GM18873 (cell line): ENCODE measurements at regions not wholly inside any gene's neighbourhood (a gene's known extent, or its start where the extent isn't known, plus 50 kb on each side); places are given as distances from the start of the nearest gene placed in this dataset.

Experiments used
- ATAC-seq: cut with Tn5 transposase; IDR thresholded peaks from one replicate; pipeline ENCODE4 v1.9.1; 2021; ENCODE audit warnings: mild to moderate bottlenecking, moderate library complexity, moderate number of reproducible peaks; ENCODE audit not compliant: unreplicated experiment, low FRiP score

DNA sequence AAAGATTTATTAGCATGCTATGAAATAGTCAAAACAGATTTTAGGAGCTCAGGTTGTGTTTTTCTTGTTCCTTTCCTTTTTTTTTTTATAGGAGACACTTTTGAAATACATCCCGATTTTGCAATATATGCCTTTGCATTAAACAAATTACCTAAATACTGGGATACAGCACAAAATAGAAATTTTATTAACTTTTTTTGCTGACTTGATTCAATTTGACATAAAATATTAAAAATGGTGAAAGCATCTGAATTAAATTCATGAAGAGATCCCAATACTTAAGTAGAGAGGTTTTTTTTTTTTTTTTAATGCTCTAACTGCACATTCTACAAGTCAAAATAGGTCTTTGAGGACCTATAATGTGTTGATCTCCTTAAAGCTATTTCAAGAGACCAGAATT, 939.5 kb upstream of the CHAC2 start:
- no peak for ATAC-seq

DNA sequence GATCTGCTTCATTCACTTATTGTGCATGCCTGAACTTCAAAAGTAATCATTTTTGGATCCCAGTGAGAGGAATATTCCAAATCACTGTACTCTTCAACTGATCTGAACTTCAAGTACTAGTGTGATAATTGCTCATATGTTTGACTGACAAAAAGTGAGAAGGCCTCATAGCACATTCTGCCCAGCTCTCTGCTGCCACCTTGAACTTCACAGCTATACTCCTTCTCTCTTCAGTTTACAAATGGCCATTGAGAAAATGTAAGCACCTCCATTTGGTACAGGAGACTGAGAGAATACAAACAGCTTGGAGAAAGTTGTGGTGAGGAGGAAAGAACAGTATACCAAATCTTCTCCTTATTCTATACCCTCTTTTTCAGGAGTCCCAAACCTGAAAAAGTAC, 946.0 kb upstream of the CHAC2 start:
- no peak for ATAC-seq

DNA sequence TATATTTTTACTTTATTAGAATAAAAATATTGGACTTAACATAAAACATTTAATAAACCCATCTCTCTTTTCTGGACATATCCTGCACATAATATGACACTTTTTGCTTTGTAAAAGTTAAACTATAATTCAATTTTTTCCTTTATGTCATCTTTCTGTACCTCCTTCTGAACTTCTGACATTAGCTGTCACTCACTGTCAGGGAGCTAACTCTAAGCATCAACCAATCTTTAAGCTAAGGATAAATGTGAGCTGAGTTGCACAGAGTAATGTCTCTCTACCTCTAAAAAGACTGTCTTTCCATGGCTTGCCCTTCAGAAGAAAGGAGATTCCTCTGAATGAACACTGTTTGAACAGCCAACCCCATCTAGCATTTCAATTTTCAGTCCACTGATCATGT, 948.6 kb upstream of the CHAC2 start:
- no peak for ATAC-seq

DNA sequence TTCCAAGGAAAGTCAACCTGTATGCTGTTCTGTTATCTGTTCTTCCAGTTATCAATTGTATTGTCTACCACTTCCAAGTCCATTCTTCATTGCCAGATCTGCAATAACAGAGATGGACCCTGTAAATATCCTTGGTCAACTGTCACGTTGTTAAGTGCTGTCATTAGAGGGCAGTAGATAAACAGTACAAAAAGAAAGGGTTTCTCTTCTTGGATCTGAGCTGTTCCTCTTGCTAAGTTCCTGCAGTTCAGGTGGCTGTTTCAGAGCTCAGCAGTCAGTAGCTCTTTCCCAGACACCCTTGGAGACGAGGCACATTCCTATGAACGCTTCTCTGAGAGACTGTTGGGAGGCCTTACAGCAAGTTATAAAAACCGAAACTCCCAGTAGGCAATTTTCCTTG, 957.1 kb upstream of the CHAC2 start:
- no peak for ATAC-seq

DNA sequence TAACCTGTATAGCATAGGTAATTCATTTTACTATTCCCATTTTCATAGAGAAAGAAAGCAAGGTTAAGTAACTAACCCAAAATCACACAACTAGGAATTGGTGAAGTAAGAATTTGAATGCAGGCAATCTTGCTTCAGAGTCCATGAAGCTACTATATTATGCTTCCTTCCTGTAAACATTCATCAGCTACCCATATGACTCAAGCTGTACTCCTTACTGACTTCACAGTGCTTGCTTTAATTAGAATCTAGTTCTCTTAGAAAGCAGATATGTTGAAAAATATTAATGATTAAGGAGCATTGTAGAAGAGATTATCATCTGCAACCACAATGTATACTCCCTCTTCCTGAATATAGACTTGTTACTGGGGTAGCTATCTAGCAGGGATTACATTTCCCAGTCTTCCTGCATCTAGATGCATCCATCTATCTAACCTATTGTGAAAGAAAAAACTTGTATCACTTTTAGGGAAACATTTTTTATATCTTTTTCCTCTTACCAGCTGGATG, 961.6 kb upstream of the CHAC2 start:
- ATAC-seq: no peak

DNA sequence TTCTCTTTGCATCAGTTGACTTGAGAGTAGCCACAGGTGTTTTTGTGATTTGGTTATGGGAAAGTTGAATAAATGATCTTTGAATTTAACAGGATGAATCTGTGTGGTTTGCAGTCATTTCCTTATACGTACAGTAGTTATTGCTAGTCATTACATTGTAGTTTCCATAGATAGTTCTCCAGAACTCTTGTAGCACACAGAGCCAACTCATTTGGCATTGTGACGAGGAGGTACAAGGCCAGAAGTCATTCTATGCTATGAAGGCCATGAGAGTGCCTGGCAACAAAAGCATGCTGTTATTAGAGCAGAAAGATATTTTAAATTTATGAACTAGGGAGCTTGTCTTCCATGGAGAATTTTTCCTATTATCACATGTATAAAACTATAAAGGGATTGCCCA, 973.0 kb upstream of the CHAC2 start:
- no peak for ATAC-seq

DNA sequence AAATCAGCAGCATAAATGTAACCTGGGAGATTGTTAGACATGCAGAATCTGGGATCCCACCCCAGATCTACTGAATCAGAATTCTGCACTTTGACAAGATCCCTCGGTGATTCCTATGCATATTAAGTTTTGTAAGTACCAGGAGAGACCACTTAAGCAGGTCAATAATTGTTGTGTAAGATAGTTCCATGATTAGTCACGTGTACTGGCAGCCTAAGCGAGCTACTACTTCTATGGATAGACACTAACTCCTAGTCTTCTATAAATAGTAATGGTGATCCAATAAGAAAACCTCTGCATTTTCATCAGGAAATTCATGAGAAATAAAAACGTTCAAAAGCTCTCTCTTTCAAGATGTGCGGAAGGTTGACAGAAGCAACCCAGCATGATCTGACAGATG, 988.2 kb upstream of the CHAC2 start:
- ATAC-seq: no peak

DNA sequence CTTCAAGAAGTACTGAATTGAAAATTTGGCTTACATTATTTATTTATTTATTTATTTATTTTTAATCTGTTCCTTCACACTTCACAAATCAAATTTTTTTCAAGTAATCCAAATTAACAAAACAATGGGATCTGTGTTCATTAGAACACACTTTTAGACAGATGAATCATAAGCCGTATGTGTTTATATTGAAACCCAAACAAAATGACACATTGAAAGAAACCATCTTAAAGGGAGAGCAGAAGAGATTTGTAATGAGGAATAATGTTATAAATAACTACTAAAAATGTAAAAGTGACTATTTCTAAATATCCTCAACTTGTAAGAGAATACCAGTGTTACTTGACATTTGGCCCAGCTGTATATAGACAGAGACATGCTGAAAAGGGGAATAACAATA, 991.0 kb upstream of the CHAC2 start:
- no peak for ATAC-seq

DNA sequence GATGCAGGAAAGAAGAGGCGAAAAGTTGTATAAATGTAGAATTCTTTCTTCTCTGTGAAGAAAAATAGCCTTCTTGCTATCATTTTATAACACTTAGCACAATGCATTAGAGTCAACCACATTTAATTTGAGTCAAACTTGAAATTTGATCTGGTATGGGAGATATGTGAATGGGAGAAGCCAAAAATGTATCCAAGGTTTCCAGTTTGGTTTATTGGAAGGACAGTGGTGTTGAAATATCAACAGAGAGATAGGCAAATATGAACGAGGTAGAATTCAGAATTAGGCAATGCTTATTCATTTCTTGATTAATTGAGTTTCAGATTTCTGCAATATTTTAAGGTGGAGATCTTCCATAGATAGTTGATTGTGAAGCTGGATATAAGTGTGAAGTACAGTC, 991.9 kb upstream of the CHAC2 start:
- ATAC-seq: no peak

DNA sequence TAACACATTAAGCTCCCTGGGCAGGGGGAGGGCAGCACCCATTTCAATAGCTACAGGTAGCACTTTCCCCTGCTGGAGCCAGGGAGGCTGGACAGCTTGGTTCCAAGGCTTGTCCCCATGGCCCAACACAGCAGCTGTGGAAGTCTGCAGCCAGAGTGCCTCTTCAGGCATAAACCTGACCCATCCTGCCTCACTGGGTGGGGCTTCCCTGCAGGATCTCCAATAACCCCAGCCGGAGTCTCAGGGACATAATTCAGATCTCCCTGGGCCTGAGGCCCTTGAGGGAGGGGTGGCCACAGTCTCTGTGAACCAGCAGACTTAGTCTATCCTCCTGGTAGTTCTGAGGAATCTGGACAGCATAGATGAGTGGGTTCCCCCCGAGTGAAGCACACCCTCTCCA, 1001.9 kb upstream of the CHAC2 start:
- no peak for ATAC-seq

DNA sequence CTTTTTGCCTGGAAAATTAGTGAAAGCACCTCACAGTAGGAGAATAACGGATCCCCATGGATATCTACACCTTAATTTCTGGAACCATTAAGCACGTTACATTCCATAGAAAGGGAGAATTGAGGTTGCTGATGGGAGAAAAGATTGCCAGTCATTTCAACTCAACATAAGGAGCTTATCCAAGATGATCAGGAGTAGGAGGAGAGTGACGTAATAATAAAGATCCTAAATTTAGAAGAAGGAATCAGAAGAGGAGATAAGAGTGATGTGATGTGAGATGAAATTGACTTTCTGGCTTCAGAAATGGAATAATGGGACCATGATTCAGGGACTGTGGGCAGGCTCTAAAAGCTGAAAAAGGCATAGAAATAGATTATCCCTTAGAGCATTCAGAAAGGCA, 1017.8 kb upstream of the CHAC2 start:
- no peak for ATAC-seq

DNA sequence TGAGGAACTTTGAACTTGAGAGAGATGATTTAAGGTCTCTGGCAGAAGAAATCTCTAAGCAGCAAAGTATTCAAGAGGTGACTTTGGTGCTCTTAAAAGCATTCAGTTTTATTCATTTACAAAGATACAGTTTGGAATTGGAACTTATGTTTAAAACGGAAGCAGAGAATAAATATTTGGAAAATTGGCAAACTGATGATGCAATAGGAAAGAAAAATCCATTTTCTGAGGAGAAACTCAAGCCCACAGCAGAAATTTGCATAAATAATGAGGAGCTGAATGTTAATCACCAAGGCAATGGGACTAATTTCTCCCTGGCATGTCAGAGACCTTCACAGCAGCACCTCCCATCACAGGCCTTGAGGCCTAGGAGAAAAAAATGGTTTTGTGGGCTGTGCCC, 1022.5 kb upstream of the CHAC2 start:
- ATAC-seq: no peak

DNA sequence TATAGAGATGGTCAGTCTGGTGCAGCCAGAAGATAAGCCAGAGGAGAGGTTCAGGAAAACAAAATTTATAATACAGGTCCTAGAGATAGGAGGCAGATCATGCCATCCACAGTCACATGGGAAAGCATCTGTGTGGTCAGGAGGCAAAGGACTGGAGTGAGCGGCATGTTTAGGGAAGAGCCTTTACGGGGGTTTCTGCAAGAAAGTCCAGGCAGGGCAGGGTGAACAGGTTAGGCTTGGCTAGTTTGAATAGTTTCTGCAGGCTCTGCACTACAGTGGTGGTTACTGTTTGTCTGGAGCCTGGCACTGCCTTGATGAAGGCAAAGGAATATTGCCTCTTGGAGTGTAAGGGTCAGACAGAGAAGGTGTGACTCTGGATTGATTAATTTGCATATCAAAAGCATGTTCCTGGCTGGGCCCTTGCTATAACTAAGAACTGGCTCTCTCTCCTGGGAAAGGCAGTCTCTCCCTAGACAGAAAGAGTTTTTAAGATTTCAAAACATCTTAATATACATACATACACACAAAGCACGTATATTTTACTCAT, 1034.7 kb upstream of the CHAC2 start:
- ATAC-seq: no peak

DNA sequence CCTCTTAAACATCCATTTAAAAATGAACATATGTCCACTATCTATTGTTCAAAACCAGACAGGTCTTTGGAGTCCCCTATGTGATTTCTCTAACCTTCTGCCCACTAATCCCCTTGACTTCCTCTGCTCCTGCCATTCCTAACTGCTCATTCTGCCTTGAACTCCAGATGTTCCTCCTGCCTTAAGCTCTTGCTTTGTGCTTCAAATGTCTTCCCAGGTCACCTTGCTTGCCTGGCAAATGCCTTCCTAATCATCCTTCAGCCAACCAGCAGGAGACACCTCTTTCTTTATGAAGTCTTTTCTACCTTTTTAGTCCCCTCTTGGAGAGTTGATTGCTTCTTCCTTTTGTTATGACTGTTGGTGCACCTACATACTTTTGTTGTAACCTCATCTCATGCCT, 1043.0 kb upstream of the CHAC2 start:
- no peak for ATAC-seq

DNA sequence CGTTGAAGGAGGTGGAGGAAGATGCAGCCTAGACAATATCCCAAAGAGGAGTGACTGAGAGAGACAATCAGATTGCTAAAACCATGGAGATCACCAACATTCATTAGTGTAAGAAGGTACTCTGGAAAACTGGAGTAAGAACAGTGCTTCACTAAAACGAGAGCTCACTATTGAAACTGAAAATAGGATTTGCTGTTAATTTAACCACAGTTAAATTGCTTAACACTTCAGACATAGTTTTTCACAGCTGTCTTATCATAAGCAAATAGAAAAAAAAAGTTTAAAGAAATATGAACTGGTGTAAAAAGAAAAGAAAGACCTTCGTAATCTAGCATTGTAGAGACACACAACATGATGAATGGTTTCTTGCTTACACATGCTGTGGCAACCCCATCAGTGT, 1049.8 kb upstream of the CHAC2 start:
- ATAC-seq: no peak

DNA sequence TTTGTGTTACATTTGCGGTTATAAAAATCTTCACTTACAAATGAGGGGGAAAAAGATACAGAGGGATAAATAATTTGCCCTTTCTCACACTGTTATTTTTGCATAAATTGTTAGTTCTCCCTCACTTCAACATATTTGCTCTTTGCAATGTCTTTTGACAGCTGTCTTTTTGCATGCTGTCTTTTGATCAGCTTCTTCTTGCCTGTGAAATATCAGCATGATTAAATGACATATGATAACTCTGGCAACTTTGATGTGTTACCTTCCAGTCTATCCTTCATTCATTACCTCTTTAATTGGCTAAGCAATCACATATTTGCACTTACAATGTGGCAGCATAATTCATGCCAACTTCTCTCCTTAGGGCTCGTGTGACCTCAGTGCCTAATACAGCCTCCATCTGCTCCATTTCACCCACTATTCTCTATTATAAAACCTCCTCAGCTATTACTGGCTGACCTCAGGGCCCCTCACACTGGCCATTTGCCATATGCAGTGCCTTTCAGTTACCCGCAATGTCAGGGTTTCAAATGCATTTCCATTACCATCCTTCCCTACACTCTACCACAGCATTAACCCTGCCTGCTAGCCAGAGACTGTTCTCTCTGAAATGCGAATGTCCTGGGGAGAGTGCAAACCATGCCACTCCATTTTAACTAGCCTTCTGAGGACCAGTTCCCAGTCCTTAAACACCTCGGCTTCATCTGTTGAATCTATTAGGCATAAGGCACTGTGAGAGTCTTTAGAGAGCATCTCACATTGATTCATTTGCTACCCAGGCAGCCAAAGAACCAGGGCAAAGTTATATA, 1056.6 kb upstream of the CHAC2 start:
- ATAC-seq: no peak

DNA sequence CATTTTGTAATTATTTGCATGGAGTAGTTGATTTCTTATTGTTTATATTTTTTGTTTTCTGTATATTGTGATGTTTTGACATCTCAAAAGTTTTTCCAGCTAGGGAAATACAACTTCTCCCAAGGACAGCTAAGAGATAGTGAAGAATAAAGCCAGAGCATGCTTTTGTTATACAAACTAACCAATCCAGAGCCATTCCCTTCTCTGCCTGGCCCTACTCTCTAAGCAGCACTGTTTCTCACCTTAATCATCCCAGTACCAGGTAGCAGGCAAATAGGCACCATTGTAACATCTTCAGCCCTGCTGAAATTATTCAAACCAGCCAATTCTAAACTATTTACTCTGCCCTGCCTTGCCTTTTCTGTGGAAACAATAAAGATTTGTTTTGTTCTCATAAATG, 1063.4 kb upstream of the CHAC2 start:
- no peak for ATAC-seq

DNA sequence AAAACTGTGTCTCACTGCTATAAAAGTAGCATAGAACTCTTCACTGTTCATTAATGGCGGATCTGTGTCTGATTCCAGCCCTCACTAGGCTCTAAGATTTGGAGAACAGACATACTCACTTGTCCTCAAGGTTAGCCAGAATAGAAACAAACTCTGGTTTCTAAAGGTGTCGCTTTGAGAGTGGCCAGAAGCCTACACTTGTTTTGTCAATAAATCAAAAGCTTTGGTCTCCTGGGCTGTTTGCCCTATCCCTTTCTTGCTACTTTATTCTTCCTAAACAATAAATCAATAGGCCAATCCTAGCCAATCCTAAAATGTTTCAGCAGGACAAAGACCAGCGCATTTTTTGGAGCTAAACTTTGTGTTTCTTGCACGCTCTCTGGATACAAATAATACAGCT, 1064.6 kb upstream of the CHAC2 start:
- no peak for ATAC-seq

DNA sequence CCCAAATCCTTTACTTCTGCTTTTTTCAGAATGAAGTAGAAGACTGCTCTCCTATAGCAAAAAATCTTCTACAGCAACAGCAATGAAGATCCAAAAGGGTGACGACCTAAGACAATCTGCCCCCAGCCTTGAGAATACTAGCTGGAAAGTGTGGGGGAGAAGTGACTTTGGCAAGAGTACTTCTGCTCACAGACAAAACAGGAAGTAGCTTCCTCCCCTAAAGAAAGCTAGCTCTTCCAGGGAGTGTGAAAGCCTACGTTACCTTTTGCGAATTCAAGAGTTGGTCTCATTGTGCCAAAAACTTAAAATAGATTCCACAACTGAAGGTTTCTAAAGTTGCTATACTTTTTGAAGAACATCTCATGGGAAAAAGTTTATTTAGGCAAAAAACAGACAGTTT, 1069.2 kb upstream of the CHAC2 start:
- ATAC-seq: no peak

DNA sequence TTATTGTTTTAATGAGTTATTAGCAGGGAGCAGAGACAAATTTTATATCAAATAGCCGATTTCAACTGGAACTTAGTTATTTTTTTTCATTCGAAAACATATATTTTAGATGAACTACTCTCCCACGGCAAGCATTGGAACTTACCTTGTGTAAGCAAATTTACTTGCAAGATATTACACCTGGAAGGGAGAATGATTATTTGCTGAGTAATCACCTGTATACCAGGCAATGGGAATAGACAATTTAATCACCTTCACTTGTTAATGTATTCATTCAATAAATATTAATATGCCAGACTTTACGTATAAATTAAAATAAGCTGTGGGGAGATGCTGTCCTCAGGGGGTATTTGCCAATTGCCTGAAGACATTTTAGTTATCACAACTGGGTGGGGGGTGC, 1069.9 kb upstream of the CHAC2 start:
- ATAC-seq: no peak

DNA sequence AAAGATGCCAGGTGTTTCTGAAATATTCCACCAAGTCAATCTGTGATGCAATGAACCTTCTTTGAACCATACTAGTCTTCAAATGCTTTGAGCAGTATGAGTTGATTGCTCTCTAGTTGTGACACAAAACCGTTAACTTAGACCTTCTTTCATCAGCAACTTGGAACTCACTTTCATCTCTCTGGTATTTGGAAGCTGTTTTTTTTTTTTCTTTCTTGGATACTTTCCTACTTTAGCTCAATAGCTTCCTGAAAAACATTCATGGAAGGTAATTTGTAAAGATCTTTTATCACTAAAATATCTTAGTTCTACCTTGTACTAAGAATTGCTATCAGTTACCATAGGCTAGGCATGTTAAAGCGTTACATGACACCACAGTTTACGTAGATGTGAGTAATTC, 1071.9 kb upstream of the CHAC2 start:
- no peak for ATAC-seq

DNA sequence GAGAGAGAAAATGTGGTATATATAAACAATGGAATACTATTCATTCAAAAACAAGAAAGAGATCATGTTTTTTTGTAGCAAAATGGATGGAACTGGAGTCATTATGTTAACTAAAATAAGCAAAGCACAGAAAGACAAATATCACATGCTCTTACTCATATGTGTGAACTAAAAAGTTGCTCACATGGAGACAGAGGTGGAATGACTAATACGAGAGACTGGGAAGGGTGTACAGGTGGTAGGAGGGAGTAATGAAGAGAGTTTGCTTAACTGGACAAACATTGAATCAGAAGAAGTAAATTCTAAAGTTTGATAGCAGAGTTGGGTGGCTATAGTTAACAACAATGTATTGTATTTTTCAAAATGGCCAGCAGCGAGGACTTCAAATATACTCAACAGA, 1080.7 kb upstream of the CHAC2 start:
- no peak for ATAC-seq
